Calu3 (cell line): ENCODE measurements at regions not wholly inside any gene's neighbourhood (a gene's known extent, or its start where the extent isn't known, plus 50 kb on each side); places are given as distances from the start of the nearest gene placed in this dataset.
"Not testable (repeated sequence)": the region's sequence is repeated elsewhere in the genome, so short reads cannot be mapped to it uniquely, and the experiment has no call there.

ENCODE experiments used
- BruUV-seq: library from RNA; stranded (reverse); fragments of 400-500 nt; replicated peaks from 2 replicates; lab custom pipeline; 2021; lab: Mats Ljungman, UMichigan
- CTCF ChIA-PET: fragments of 300-600 bp; sonication (Branson Sonifier 250); formaldehyde crosslinking; loops from one replicate; lab custom pipeline; 2022; ENCODE audit warnings: antibody characterized with exemption; lab: Charles Lee
- DNase-seq: peaks from one replicate; pipeline ENCODE4 v3.0.0; 2022
- H3K27ac Mint-ChIP-seq: one replicate; pipeline ENCODE4 v1.8.0; 2022; ENCODE audit warnings: mixed read lengths; ENCODE audit not compliant: unreplicated experiment
- H3K27me3 Mint-ChIP-seq: one replicate; pipeline ENCODE4 v1.8.0; 2022; ENCODE audit warnings: mixed read lengths; ENCODE audit not compliant: unreplicated experiment
- H3K36me3 Mint-ChIP-seq: one replicate; pipeline ENCODE4 v1.8.0; 2022; ENCODE audit warnings: mild to moderate bottlenecking, moderate library complexity, mixed read lengths; ENCODE audit not compliant: insufficient read depth, unreplicated experiment
- H3K4me1 Mint-ChIP-seq: one replicate; pipeline ENCODE4 v1.8.0; 2022; ENCODE audit warnings: mild to moderate bottlenecking, low read depth, mixed read lengths; ENCODE audit not compliant: unreplicated experiment
- H3K4me3 Mint-ChIP-seq: one replicate; pipeline ENCODE4 v1.8.0; 2022; ENCODE audit warnings: mild to moderate bottlenecking, low read depth, moderate library complexity, mixed read lengths; ENCODE audit not compliant: unreplicated experiment
- H3K9me3 Mint-ChIP-seq: one replicate; pipeline ENCODE4 v1.8.0; 2022; ENCODE audit warnings: low read depth, mixed read lengths; ENCODE audit not compliant: unreplicated experiment
- intact Hi-C: fragments of 100-400 bp; cut with micrococcal nuclease; formaldehyde crosslinking; loops from one replicate; pipeline ENCODE4 v1.10.0; 2022; ENCODE audit not compliant: unreplicated experiment
- TF ChIP-seq, protein P1 (sequence below): fragments of 200-600 bp; IDR thresholded peaks from one replicate; pipeline ENCODE4 v1.8.0; 2022; ENCODE audit warnings: antibody characterized with exemption; ENCODE audit not compliant: unreplicated experiment

GRCh38 chr2:131654107-131654506, 126.4 kb downstream of the CCDC74A start:
- DNase-seq, CTCF ChIA-PET, H3K27ac Mint-ChIP-seq, BruUV-seq, H3K27me3 Mint-ChIP-seq, H3K9me3 Mint-ChIP-seq, H3K36me3 Mint-ChIP-seq, H3K4me1 Mint-ChIP-seq, intact Hi-C loops, H3K4me3 Mint-ChIP-seq: not testable (repeated sequence)

GRCh38 chr2:131656816-131657633, 129.3 kb downstream of the CCDC74A start:
- no TSS peak for BruUV-seq
- no peaks in the 10 kb centered on the region for H3K4me1 Mint-ChIP-seq
- TF ChIP-seq, protein P1, sequence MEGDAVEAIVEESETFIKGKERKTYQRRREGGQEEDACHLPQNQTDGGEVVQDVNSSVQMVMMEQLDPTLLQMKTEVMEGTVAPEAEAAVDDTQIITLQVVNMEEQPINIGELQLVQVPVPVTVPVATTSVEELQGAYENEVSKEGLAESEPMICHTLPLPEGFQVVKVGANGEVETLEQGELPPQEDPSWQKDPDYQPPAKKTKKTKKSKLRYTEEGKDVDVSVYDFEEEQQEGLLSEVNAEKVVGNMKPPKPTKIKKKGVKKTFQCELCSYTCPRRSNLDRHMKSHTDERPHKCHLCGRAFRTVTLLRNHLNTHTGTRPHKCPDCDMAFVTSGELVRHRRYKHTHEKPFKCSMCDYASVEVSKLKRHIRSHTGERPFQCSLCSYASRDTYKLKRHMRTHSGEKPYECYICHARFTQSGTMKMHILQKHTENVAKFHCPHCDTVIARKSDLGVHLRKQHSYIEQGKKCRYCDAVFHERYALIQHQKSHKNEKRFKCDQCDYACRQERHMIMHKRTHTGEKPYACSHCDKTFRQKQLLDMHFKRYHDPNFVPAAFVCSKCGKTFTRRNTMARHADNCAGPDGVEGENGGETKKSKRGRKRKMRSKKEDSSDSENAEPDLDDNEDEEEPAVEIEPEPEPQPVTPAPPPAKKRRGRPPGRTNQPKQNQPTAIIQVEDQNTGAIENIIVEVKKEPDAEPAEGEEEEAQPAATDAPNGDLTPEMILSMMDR = no peak
- H3K27ac Mint-ChIP-seq = no peak overlapping the region
- H3K4me3 Mint-ChIP-seq = no peak overlapping the region
- peaks cover 4% of the 10 kb centered on the region for H3K27me3 Mint-ChIP-seq
- DNase-seq = no peak
- no peaks in the 10 kb centered on the region for H3K9me3 Mint-ChIP-seq
- CTCF ChIA-PET = no interaction called here
- no peaks in the 10 kb centered on the region for H3K36me3 Mint-ChIP-seq
- intact Hi-C loops = no loop called here

- TF ChIP-seq, protein P1 = no peak
- Mint-ChIP-seq H3K27ac (no peak overlapping the region), H3K36me3 (no peaks in the 10 kb centered on the region), H3K27me3 (peaks cover 15% of the 10 kb centered on the region), H3K9me3 (no peaks in the 10 kb centered on the region), H3K4me3 (no peak overlapping the region), H3K4me1 (no peaks in the 10 kb centered on the region)
- intact Hi-C loops = no loop called here
- no peak for DNase-seq
- CTCF ChIA-PET = no interaction called here
- BruUV-seq = no TSS peak
Observed at GRCh38 chr2:131657895-131658768, 130.4 kb downstream of the CCDC74A start.

DNA sequence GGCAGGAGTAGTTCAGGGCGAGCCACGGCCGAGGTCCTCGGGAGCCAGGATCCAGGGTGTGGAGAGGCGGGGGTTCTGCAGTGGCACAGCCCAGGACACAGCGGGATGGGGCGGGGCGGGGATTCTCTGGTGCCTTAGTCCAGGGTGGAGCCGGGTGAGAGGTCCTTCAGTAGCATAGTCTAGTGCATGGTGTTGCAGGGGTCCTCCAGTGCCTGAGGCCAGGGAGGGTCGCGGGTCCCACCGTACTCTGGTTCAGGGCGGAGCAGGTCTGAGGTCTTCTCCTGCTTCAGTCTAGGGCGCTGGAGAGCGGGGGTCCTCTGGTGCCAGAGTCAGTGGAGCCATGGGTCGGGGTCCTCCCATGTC, 131.1 kb downstream of the CCDC74A start:
- Mint-ChIP-seq H3K4me3 (no peak overlapping the region), H3K9me3 (no peaks in the 10 kb centered on the region), H3K36me3 (no peaks in the 10 kb centered on the region), H3K4me1 (no peaks in the 10 kb centered on the region), H3K27ac (no peak overlapping the region), H3K27me3 (peaks cover 21% of the 10 kb centered on the region)
- CTCF ChIA-PET = no interaction called here
- BruUV-seq = no TSS peak
- DNase-seq = no peak
- TF ChIP-seq, protein P1 = no peak
- intact Hi-C loops = no loop called here
